ENCODE measurements at regions not wholly inside any gene's neighbourhood (a gene's known extent, or its start where the extent isn't known, plus 50 kb on each side); places are given as distances from the start of the nearest gene placed in this dataset.

DNA sequence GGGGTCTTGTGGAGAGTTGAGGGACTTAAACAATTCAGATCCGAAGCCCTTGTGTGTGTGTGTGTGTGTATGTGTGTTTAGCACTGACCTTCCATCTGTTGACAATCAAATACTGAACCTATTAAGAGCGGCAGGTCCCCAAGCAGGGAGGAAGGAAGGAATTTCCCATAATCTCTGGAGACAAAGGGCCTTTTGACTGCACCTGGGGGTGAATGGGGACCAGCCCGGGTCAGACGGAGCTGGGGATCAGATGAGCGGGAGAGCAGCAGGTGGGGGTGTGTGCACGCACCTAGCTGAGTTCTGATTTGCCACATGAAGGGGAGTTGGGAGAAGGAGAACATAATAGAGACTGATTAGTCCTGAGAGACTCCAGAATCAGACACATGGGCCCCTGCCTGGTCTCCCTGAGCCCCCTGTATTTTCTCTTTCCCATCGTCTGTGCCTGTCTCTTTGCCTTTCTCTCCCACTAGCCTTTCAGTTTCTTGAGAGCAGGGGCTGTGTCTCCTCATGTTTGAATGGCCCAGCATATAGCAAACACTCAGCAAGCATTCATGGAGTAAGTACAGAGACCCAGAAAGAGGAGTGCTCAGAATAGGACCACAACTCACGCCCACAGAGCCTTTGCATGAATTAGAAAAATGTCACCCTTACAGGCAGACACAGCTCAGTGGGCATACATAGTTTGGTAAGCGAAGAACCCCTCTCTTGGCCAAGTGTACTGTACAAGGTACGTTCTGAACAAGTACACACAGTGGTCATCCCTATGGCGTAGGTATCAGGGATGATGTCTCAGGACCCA, 288.3 kb upstream of the HABP2 start:
- TF ChIP-seq JUND (IDR thresholded peaks at IDR 0.05; ENCODE audit: low read depth), result no peak
- DNase-seq (ENCODE audit: low read depth in 1 of 2, low spot score in 1 of 2), result no peak
- in situ Hi-C loops (cut with HindIII; ENCODE audit: low pct_unique_long_range_greater_than_20kb, low sequenced_read_pairs), result no loop called here

- no peak for TF ChIP-seq JUND (IDR thresholded peaks at IDR 0.05; ENCODE audit: low read depth)
- in situ Hi-C loops (cut with HindIII; ENCODE audit: low pct_unique_long_range_greater_than_20kb, low sequenced_read_pairs), result no loop called here
- DNase-seq (ENCODE audit: low read depth in 1 of 2, low spot score in 1 of 2), result no peak
Observed at GRCh38 chr10:113266147-113266546, 286.7 kb upstream of the HABP2 start.

- no peak for TF ChIP-seq JUND (IDR thresholded peaks at IDR 0.05; ENCODE audit: low read depth)
- no peak for DNase-seq (ENCODE audit: low read depth in 1 of 2, low spot score in 1 of 2)
- in situ Hi-C loops (cut with HindIII; ENCODE audit: low pct_unique_long_range_greater_than_20kb, low sequenced_read_pairs), result no loop called here
Observed at GRCh38 chr10:113267619-113268562, 285.0 kb upstream of the HABP2 start.

GRCh38 chr10:113269333-113269732, 283.5 kb upstream of the HABP2 start:
- no peak for DNase-seq (ENCODE audit: low read depth in 1 of 2, low spot score in 1 of 2)
- in situ Hi-C loops (cut with HindIII; ENCODE audit: low pct_unique_long_range_greater_than_20kb, low sequenced_read_pairs), result no loop called here
- no peak for TF ChIP-seq JUND (IDR thresholded peaks at IDR 0.05; ENCODE audit: low read depth)

DNA sequence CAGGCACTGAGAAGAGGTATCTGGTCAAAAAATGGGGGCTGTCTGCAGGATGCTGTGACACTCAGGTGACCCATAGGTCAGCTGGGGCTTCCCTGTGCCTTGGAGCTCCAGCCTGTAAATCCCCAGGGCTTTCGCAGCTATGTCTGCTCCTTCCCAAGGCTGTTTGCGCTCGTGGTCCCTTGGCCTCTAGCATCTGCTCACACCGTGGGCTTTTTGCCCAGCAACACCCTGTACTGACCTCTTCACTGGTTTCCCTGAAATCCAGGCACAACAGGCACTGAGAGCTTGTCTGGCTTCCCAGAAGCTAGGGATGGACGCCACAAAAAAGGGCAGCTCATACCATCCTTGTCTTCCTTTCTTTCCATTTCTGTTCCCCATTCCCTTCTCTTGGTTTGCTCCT, 280.3 kb upstream of the HABP2 start:
- in situ Hi-C loops (cut with HindIII; ENCODE audit: low pct_unique_long_range_greater_than_20kb, low sequenced_read_pairs), result no loop called here

GRCh38 chr10:113273181-113274163, 279.4 kb upstream of the HABP2 start:
- TF ChIP-seq JUND (IDR thresholded peaks at IDR 0.05; ENCODE audit: low read depth), result no peak
- DNase-seq (ENCODE audit: low read depth in 1 of 2, low spot score in 1 of 2), result no peak
- in situ Hi-C loops (cut with HindIII; ENCODE audit: low pct_unique_long_range_greater_than_20kb, low sequenced_read_pairs), result no loop called here

More for the DNA sequence above, 280.3 kb upstream of the HABP2 start:
- no peak for TF ChIP-seq JUND (IDR thresholded peaks at IDR 0.05; ENCODE audit: low read depth)
- DNase-seq (ENCODE audit: low read depth in 1 of 2, low spot score in 1 of 2), result no peak

DNA sequence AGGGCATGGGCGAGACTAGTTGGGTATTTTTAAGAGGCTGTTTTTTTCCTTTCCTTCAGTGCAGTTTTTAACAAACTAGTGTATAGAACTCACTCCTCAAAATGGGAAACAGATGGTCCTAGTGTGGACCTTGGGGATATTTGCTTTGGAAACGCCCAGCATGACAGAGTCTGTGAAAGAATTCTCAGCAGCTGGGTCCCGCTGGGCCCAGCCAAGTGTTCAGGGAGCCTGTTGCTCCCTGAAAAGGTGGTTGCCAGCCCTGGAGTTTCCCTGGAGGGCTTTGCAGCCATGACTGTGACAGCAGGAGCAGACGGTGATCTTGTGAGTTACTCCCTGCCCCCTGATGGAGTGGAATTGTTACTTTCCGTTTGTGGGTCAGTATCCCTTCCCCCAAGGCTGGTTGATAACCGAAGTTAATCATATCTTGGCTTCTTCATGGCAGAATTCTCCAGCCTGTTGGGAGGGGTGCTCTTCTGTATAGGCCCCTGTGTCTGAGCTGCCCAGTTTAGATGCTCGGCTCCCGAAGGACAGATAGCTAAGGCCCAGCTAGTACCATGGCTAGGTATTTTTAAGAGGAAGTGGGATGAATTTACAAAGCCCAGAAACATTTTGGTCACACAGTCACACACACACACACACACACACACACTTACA, 278.6 kb upstream of the HABP2 start:
- in situ Hi-C loops (cut with HindIII; ENCODE audit: low pct_unique_long_range_greater_than_20kb, low sequenced_read_pairs), result no loop called here
- no peak for TF ChIP-seq JUND (IDR thresholded peaks at IDR 0.05; ENCODE audit: low read depth)
- DNase-seq (ENCODE audit: low read depth in 1 of 2, low spot score in 1 of 2), result no peak

GRCh38 chr10:113278221-113278620, 274.6 kb upstream of the HABP2 start:
- DNase-seq (ENCODE audit: low read depth in 1 of 2, low spot score in 1 of 2), result no peak
- in situ Hi-C loops (cut with HindIII; ENCODE audit: low pct_unique_long_range_greater_than_20kb, low sequenced_read_pairs), result no loop called here
- TF ChIP-seq JUND (IDR thresholded peaks at IDR 0.05; ENCODE audit: low read depth), result no peak

- in situ Hi-C loops (cut with HindIII; ENCODE audit: low pct_unique_long_range_greater_than_20kb, low sequenced_read_pairs), result no loop called here
- DNase-seq (ENCODE audit: low read depth in 1 of 2, low spot score in 1 of 2), result no peak
- no peak for TF ChIP-seq JUND (IDR thresholded peaks at IDR 0.05; ENCODE audit: low read depth)
Observed at GRCh38 chr10:113278664-113279063, 274.2 kb upstream of the HABP2 start.

DNA sequence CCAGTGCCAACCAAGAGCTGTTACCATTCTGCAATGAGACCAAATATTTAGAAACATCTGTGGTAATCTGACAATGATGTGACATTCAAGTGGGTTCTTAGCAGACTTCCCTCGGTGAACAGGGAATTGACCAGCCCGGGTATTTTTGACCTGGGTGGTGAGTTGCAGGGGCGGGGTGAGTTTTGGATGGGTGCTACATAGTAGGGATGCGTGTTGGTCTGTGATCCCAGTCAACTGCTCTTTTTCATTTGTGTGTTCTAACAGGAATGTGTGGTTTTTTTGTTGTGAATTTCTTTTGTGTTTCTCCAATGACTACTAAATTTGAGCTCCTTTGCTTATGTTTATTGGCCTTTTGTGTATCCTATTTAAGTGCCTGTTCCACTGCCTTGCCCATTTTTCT, 273.6 kb upstream of the HABP2 start:
- DNase-seq (ENCODE audit: low read depth in 1 of 2, low spot score in 1 of 2), result no peak
- TF ChIP-seq JUND (IDR thresholded peaks at IDR 0.05; ENCODE audit: low read depth), result no peak
- in situ Hi-C loops (cut with HindIII; ENCODE audit: low pct_unique_long_range_greater_than_20kb, low sequenced_read_pairs), result no loop called here

DNA sequence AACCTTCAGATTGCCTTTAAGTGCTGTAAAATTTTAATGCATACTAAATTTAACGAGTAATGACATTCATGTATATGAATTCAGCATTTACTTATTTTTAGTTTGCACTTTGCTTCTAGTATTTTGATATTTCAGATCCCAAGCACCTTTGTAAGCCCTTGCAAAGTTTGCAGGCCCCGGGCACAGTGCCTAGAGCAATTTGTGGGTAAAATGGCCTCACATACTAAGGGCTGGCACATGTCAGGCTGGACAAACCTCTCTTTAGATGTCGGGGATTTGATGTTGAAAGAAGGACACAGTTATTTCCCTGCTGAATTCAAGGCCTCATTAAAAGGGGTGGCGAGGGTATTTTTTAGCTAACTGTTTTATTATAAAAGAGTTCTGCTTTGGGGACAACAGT, 270.3 kb upstream of the HABP2 start:
- in situ Hi-C loops (cut with HindIII; ENCODE audit: low pct_unique_long_range_greater_than_20kb, low sequenced_read_pairs), result no loop called here
- no peak for DNase-seq (ENCODE audit: low read depth in 1 of 2, low spot score in 1 of 2)
- TF ChIP-seq JUND (IDR thresholded peaks at IDR 0.05; ENCODE audit: low read depth), result no peak

- in situ Hi-C loops (cut with HindIII; ENCODE audit: low pct_unique_long_range_greater_than_20kb, low sequenced_read_pairs), result no loop called here
- DNase-seq (ENCODE audit: low read depth in 1 of 2, low spot score in 1 of 2), result peak in 1 of 2 experiments; percentile 10
- TF ChIP-seq JUND (IDR thresholded peaks at IDR 0.05; ENCODE audit: low read depth), result no peak
Observed at GRCh38 chr10:113283189-113283588, 269.7 kb upstream of the HABP2 start.
